Fibroblast of lung (primary cell): ENCODE measurements at regions not wholly inside any gene's neighbourhood (a gene's known extent, or its start where the extent isn't known, plus 50 kb on each side); places are given as distances from the start of the nearest gene placed in this dataset.
A peak's percentile ranks its signal among the peaks of the same experiment; 100 is the strongest.
"Not testable (repeated sequence)": the region's sequence is repeated elsewhere in the genome, so short reads cannot be mapped to it uniquely, and the experiment has no call there.

Experiments
- DNase-seq, 2 donors: peaks; one replicate each; pipeline versions ENCODE4 v3.0.0 to v3.0.0-alpha.2; 2010; ENCODE audit warnings: low read depth in 2 of 2
- H2AFZ ChIP-seq: 2 replicates; pipeline ENCODE4 v1.5.1; 2012; ENCODE audit warnings: low read length, control low read depth, inconsistent platforms
- H3K27ac ChIP-seq: 2 replicates; pipeline ENCODE4 v1.5.1; 2011; ENCODE audit warnings: low read length, control low read depth; ENCODE audit not compliant: insufficient read depth
- H3K27me3 ChIP-seq: 2 replicates; pipeline ENCODE4 v1.5.1; 2011; ENCODE audit warnings: mild to moderate bottlenecking, low read length; ENCODE audit not compliant: control insufficient read depth, insufficient read depth
- H3K36me3 ChIP-seq: 2 replicates; pipeline ENCODE4 v1.5.1; 2011; ENCODE audit warnings: low read length; ENCODE audit not compliant: control insufficient read depth, insufficient read depth
- H3K4me1 ChIP-seq: 2 replicates; pipeline ENCODE4 v1.5.1; 2011; ENCODE audit warnings: low read length; ENCODE audit not compliant: control insufficient read depth, insufficient read depth; ENCODE audit errors: extremely low read depth
- H3K4me2 ChIP-seq: 2 replicates; pipeline ENCODE4 v1.5.1; 2011; ENCODE audit warnings: low read length, control low read depth; ENCODE audit not compliant: insufficient read depth; ENCODE audit errors: extremely low read depth
- H3K4me3 ChIP-seq, 4 experiments: fragments of 200-600 bp in 1 of 4; sonication (generic) in 1 of 4; replicated peaks in 1 of 4; 2 replicates each; pipeline ENCODE4 v1.5.1; 2011 to 2016; ENCODE audit warnings: low read length in 4 of 4, low read depth in 3 of 4, mild to moderate bottlenecking in 3 of 4, control low read depth in 2 of 4, inconsistent platforms in 1 of 4, mixed read lengths in 1 of 4; ENCODE audit not compliant: insufficient read depth in 1 of 4; ENCODE audit errors: control extremely low read depth in 1 of 4
- H3K79me2 ChIP-seq: 2 replicates; pipeline ENCODE4 v1.5.1; 2012; ENCODE audit warnings: mild to moderate bottlenecking, low read length, inconsistent platforms; ENCODE audit not compliant: control insufficient read depth, insufficient read depth
- H3K9ac ChIP-seq: 2 replicates; pipeline ENCODE4 v1.5.1; 2011; ENCODE audit warnings: mild to moderate bottlenecking, low read length, control low read depth; ENCODE audit not compliant: insufficient read depth
- H3K9me3 ChIP-seq: 2 replicates; pipeline ENCODE4 v1.5.1; 2012; ENCODE audit warnings: low read depth, low read length; ENCODE audit not compliant: control insufficient read depth, insufficient read depth
- H4K20me1 ChIP-seq: 2 replicates; pipeline ENCODE4 v1.5.1; 2011; ENCODE audit warnings: low read length; ENCODE audit not compliant: control insufficient read depth, insufficient read depth; ENCODE audit errors: extremely low read depth
- EZH2 ChIP-seq: IDR thresholded peaks from 2 replicates; pipeline ENCODE4 v1.5.1; 2012; ENCODE audit warnings: low read length, control low read depth, mild to moderate bottlenecking; ENCODE audit errors: missing control alignments
- TF ChIP-seq, protein P1 (sequence below), 2 donors: IDR thresholded peaks in 1 of 2; conservative IDR thresholded peaks in 1 of 2; 1 replicate in 1 of 2; 2 replicates in 1 of 2; pipeline ENCODE4 v1.5.1; 2011 to 2012; ENCODE audit warnings: low read length in 2 of 2, control low read depth in 1 of 2, inconsistent platforms in 1 of 2, low read depth in 1 of 2, mild to moderate bottlenecking in 1 of 2

DNA sequence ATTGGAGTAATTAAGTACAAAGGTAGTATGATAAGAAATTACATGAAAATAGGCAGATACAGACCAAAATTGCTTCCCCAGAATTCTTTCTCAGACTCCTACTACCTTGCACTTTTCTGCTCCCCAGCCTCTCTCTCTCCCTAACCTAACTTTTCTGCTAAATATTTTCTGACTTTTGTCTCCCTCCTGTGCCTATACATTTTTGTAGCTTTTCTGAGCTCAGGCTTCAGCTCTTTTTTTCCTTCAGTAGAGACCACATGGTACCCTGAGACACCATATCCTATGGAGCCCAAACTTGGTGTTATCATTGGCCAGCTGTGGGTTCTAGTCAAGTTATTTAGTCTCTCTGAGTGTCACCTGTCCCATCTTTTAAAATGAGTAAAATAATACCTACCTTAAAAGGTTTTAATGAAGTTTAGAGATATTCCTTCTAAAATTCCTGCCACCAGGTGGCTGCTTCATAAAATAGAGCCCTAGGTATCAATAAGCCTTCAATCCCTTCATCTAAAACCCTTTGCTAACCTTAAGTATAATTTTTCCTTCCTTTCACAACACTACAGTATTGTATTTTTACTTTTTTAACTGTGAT lies 237.6 kb upstream of the DUSP10 start:
- DNase-seq = no peak

GRCh38 chr1:221978631-221979334 lies 236.9 kb upstream of the DUSP10 start:
- H2AFZ ChIP-seq, H3K36me3 ChIP-seq, H3K79me2 ChIP-seq, H3K4me2 ChIP-seq, DNase-seq, H3K9ac ChIP-seq, H3K27ac ChIP-seq, H3K9me3 ChIP-seq, H3K4me3 ChIP-seq, H3K4me1 ChIP-seq, H4K20me1 ChIP-seq, H3K27me3 ChIP-seq: not testable (repeated sequence)

More for the DNA sequence above, 237.6 kb upstream of the DUSP10 start:
- no peak overlapping the region for H2AFZ ChIP-seq
- no peaks in the 10 kb centered on the region for H3K27me3 ChIP-seq
- no peaks in the 10 kb centered on the region for H3K79me2 ChIP-seq
- no peak overlapping the region for H3K27ac ChIP-seq
- TF ChIP-seq EZH2 = no peak
- TF ChIP-seq, protein P1, sequence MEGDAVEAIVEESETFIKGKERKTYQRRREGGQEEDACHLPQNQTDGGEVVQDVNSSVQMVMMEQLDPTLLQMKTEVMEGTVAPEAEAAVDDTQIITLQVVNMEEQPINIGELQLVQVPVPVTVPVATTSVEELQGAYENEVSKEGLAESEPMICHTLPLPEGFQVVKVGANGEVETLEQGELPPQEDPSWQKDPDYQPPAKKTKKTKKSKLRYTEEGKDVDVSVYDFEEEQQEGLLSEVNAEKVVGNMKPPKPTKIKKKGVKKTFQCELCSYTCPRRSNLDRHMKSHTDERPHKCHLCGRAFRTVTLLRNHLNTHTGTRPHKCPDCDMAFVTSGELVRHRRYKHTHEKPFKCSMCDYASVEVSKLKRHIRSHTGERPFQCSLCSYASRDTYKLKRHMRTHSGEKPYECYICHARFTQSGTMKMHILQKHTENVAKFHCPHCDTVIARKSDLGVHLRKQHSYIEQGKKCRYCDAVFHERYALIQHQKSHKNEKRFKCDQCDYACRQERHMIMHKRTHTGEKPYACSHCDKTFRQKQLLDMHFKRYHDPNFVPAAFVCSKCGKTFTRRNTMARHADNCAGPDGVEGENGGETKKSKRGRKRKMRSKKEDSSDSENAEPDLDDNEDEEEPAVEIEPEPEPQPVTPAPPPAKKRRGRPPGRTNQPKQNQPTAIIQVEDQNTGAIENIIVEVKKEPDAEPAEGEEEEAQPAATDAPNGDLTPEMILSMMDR (conservative IDR thresholded peaks at IDR 0.05 in 1 of 2, IDR thresholded peaks at IDR 0.05 in 1 of 2; ENCODE audit: low read depth in 1 of 2, low read length in 2 of 2) = peak in 1 of 2 donors; percentile 25
- H3K4me2 ChIP-seq = no peak overlapping the region
- H3K9ac ChIP-seq = no peak overlapping the region
- H3K4me3 ChIP-seq = no peak overlapping the region
- H3K4me1 ChIP-seq = no peaks in the 10 kb centered on the region
- H3K36me3 ChIP-seq = no peaks in the 10 kb centered on the region
- no peaks in the 10 kb centered on the region for H3K9me3 ChIP-seq
- H4K20me1 ChIP-seq = no peaks in the 10 kb centered on the region

DNA sequence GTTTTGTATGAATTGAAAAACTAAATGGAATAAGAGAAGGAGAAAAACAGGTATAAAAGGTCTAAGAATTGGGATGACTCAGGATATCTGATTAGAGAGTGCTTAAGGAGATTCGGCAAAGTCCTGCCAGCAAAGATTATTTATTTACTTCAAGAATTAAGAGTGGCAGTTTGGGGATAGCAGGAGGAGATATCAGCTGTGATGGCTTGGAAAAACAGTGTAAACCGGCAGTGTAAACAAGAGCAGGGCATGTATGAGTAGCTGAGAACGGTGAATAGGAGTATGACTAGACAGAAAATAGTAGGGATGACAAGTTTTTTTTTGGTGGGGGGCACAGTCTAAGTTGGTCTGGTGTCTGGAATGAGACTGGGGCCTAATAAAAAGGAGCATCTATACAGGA lies 231.9 kb upstream of the DUSP10 start:
- H2AFZ ChIP-seq, H3K9me3 ChIP-seq, H3K36me3 ChIP-seq, DNase-seq, H3K27me3 ChIP-seq, H3K9ac ChIP-seq, H3K4me2 ChIP-seq, H3K27ac ChIP-seq, H3K79me2 ChIP-seq, H4K20me1 ChIP-seq, H3K4me1 ChIP-seq, H3K4me3 ChIP-seq: not testable (repeated sequence)
